NCI-H82 treated with DMSO at 0.1 percent for 48 hours (cell line): ENCODE measurements at regions not wholly inside any gene's neighbourhood (a gene's known extent, or its start where the extent isn't known, plus 50 kb on each side); places are given as distances from the start of the nearest gene placed in this dataset.

Experiments
- DNase-seq: peaks from one replicate; lab custom pipeline; 2025; ENCODE audit not compliant: unreplicated experiment; lab: John Stamatoyannopoulos, UW

GRCh38 chr1:72693376-72693775 lies 411.0 kb upstream of the NEGR1 start:
- DNase-seq, result no peak

DNA sequence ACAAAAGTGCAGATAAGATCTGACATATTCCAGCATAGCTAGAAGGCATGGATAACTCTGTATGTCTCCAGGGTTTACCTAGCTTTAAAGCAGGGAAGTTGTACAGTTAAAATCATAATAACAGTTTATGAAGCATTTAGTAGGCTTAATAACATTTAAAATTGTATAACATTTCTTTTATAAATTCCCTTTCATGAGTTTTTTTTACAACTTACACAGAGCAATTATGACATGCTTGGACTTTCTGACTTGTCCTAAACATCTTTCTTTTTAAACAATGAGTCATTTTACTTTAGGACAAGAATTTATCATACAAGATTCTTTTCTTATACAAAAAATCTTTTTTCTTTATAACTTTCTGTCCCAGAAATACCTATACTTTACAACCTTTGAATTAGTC lies 408.5 kb upstream of the NEGR1 start:
- no peak for DNase-seq

- no peak for DNase-seq
These were observed 396.3 kb upstream of the NEGR1 start for GRCh38 chr1:72678683-72679082.

DNA sequence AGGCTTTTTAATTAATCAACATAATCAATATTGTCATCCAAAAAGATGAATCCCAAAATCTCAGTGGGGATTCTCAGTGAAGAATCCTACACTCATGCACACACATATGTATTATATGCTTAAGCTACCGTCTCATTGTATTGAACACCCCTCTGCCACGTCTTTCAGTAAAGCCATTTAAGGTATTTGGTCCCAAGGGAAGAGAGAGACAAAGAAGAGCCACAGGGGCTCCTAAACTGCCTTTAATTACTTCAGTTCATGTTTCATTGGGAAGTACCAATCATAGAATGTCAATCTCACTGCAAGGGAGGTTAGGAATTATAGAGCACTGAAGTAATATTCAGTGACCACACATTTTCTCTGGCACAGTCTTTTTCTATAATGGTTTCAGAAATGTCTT lies 388.6 kb upstream of the NEGR1 start:
- DNase-seq, result peak; percentile 9

DNA sequence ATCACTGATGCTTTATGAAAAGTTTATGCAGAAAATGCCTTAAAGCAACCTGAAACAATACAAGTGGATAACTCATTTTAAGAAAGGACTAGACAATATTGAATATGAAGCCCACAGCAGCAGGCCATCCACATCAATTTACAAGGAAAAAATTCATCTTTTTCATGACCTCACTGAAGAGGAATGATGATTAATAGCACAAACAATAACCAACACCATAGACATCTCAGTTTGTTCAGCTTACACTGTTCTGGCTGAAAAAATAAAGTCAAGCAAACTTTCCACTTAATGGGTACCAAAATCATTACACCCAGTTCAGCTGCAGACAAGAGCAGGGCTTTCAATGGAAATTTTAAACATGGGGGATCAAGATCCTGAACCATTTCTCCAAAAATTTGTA lies 380.6 kb upstream of the NEGR1 start:
- DNase-seq, result no peak

GRCh38 chr1:72650843-72651435 lies 368.6 kb upstream of the NEGR1 start:
- DNase-seq, result no peak

DNA sequence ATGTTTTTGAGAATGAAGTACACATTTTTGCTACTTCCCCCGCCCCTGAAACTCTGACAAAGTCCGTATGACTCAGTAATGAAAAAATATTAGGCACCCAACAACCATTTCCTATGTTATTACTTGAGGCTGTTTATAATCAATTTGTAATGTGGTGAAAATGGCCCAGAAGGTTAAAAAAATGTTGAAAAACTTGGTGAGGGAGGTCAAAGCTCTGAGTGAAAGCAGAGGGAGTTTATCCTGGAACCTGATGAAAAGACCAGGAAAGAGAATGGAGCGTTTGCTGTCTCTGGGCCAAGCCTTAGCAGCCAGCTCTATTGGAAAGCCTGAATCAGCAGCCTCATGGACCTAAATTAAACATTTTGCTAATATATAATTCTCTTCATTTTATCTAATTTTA lies 367.7 kb upstream of the NEGR1 start:
- DNase-seq, result no peak

DNA sequence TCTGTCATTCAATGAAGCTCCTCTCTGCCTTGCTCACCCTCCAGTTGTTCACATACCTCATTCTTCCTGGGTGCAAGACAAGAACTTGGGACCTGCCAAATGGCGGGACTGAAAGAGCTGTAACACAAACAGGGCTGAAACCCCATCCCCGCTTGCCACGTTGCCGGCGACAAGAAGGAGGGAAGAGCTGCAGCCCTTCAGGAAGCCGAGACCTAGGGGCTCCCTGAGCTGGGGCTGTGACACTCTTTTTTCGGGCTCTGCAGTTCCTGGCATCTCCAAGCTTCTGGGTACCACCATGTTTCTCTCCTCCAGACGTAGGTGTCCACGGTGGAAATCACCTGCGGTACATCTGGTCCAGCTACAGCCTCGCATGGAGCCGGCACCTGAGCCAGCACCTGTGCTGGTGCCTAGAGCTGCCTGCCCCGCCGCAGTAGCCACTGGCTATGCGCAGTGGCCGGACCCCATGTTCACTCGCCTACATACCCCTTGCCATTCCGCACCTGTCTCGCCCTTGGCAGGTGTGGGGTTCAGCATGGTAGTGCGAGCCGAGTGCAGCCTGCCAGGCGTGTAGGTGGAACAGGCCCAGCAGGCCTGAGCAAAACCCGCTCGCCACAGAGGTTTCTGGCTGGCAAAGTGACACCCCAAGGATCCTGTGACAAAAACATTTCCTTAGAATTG lies 367.0 kb upstream of the NEGR1 start:
- DNase-seq, result no peak

DNA sequence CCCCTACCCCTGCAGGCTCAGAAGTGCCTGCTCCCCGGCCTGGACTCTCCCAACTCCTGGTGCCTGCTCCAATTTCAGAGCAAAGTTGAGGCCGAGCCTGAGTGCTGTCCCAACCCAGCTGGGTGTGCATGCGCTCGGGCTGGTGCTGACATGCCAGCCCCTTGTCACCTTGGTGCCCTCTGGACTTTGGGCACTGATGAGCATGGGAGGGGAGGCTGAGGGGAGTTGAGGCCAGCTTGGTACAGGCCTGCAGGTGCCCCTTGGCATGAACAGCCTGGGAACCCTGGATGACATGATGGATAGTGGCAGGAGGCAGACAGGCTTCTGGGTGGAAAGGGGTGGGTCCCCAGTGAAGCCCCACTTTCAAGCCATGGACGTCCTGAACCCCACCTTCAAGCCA lies 366.1 kb upstream of the NEGR1 start:
- no peak for DNase-seq

- no peak for DNase-seq
These were observed 360.8 kb upstream of the NEGR1 start for GRCh38 chr1:72643142-72643541.

DNA sequence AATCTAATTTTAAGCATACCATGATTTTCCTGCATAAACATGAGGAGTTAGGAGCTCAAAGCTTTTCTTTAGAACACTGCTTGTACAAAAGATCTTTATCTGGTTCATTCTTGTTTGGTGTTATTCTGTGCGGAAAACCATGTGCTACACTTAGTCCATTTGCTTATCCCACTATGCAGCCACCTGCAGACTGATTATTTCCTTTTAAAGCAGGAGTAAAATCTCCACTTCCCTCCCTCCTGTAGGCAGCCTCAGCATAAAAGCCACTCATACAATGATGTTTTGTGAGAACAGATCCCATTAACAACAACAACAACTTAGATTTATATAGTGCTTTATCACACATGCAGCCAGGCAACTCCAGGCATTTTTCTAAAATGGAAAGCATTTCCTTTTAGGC lies 355.3 kb upstream of the NEGR1 start:
- DNase-seq, result no peak

- DNase-seq, result no peak
These were observed 354.3 kb upstream of the NEGR1 start for GRCh38 chr1:72636631-72637030.

DNA sequence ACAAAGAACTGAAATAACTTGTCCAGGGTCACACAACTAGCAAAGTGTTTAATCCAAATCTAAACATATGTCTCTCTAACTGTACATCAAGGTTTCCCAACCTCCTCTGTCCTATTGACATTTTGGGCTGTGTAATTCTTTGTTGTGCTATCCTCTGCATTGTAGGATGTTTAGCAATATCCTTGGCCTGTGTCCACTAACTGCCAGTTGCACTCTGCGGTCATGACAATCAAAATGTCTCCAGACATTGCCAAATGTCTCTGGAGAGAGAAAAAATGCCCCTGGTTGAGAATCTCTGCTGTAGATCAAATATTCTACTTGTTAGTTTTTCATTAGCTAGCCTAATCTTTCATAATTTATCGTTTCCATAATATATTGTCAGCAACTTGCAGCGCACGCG lies 353.4 kb upstream of the NEGR1 start:
- no peak for DNase-seq

DNA sequence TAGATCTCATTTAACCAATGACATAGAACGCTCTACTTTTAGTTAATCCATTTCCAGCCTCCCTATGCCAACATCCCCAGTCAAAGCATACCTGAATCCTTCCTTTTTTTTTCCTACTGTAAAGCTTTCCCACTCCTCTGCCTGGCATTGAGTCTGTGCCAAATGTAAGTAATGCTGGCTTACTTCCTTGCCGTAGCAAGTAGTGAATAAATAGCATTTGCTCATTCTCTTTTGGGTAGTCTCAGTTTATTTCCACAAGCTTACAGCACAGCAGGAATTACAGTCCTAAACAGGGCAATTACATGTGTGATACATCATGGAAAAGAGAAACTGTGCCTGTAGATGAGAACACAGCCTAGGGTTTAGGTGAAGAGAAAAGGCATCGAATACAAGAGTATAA lies 352.6 kb upstream of the NEGR1 start:
- DNase-seq, result no peak

DNA sequence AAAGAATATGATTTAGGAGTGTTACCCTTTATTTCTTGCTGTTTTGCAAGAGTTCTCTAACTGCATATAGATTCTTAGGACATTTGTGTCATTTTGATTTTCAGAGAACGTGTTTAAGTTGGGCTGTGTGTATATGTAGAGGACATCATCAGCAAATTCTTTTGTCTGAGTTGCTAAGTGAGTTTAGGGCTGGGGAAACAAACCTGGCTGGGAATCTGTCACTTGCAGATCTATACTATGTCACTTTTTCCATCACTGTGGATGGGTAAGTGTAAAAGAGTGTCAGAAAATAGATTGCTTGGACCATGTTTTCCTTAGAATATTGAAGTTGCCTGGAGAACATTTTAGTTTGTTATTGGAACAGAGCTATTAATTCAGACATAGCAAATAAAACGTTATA lies 349.1 kb upstream of the NEGR1 start:
- no peak for DNase-seq

- DNase-seq, result peak; percentile 44
These were observed 341.0 kb upstream of the NEGR1 start for GRCh38 chr1:72623299-72623708.

DNA sequence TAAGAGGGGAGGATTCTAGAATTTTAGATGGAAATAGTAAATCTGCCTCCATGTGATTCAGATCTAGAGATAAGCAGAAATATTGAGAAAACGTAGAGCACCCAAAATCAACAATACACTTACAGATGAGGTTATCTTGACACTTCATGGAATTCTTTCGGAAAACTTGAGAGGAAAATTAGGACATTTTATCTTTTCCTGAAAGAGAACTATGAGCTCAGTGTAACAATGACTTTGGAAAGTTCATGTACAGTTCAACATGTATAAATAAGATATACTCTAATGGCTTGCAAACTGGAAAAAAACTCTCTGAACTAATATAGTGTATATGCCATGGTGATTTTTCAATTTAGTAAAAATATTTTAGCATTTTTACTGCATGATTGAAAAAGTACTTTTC lies 338.1 kb upstream of the NEGR1 start:
- no peak for DNase-seq

DNA sequence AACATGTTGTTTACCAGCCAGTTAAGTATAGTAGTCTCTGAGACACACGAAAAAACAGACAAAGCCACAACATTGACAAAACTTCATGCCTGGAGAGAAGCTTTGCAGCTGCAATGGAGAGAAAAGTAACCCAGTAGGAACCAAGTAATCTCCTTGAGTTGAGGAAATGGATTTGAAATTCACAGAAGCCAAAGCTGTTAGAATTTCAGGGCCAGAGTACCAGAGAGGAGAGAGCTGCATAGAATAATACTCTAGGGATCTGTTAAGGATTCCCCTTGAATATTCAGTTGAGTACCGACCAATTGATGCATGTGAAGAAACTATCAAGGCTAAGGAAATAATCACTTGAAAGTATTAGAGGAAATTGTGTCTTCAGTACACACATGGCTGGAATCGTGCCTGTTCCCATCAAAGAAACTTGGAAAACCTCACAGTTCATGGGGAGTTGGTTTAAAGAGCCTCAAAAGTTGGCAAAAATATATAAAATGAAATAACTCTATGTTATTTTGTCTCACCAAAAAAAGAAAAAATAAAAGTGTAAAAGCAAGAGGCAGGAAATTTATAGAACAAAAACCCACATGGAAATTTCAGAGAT lies 324.0 kb upstream of the NEGR1 start:
- no peak for DNase-seq

- DNase-seq, result no peak
These were observed 318.8 kb upstream of the NEGR1 start for GRCh38 chr1:72601035-72601674.

GRCh38 chr1:72586023-72586685 lies 303.8 kb upstream of the NEGR1 start:
- DNase-seq, result no peak

DNA sequence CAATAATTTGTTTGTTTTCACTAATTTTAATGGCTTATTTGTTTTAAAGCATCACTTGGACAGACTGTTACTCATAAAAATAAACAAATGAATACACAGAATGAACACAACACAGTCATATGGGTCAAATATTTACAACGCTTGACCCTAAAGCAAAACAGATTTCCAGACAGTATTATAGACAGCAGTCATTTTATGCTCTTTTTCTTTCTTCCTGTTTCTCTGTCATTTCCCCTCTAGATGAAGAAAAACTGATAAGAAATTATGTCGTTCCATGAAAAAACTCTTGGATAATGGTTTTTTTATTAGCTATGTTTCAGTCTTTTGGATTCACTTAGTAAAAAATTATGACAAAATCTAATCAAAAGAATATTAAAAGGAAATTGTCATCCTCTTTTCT lies 297.3 kb upstream of the NEGR1 start:
- DNase-seq, result no peak

- no peak for DNase-seq
These were observed 288.5 kb upstream of the NEGR1 start for GRCh38 chr1:72570815-72571214.
